ENCODE measurements at regions not wholly inside any gene's neighbourhood (a gene's known extent, or its start where the extent isn't known, plus 50 kb on each side); places are given as distances from the start of the nearest gene placed in this dataset.

DNA sequence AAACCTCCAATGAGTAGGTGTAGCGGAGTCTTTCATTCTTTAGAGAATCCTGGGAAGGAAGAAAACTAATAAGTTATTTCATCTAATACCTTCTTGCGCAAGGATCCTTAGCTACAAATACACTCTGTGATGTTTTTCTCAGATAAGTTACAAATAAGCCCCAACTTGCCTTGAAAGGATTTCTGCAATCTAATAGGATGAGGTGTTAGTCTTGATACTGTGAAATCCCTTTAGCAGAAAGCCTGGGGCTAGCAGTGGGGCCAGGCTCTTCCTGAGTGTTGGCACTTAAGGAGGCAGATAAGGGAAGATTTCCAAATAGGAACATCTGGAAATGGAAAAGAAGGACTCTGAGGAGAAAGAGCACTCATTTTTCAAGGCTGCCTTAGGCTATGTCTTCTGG lies 168.0 kb upstream of the DAB1 start:
- no peak overlapping the region for H3K4me3 Mint-ChIP-seq
- H3K36me3 Mint-ChIP-seq (ENCODE audit: low read depth): no peaks in the 10 kb centered on the region
- Histone ChIP-seq H3K9ac (ENCODE audit: extremely low read depth, low read length, poor library complexity, severe bottlenecking) (no peak overlapping the region), H3K4me1 (ENCODE audit: control insufficient read depth, insufficient read depth, low read length) (peaks cover 6% of the 10 kb centered on the region), H3K4me3 (ENCODE audit: low read length) (no peak overlapping the region), H3K27me3 (ENCODE audit: control insufficient read depth, insufficient read depth, low read length, poor library complexity, severe bottlenecking) (peaks cover 5% of the 10 kb centered on the region), H3K27ac (ENCODE audit: low read depth, low read length) (no peak overlapping the region), H3K9me3 (ENCODE audit: control insufficient read depth, low read length) (no peaks in the 10 kb centered on the region), H3K36me3 (ENCODE audit: control insufficient read depth, insufficient read depth, low read length) (no peaks in the 10 kb centered on the region)
- DNase-seq: peak; percentile 59
- H3K27ac Mint-ChIP-seq: no peak overlapping the region
- peaks cover 15% of the 10 kb centered on the region for H3K27me3 Mint-ChIP-seq (ENCODE audit: insufficient read depth)
- TF ChIP-seq, protein P1, sequence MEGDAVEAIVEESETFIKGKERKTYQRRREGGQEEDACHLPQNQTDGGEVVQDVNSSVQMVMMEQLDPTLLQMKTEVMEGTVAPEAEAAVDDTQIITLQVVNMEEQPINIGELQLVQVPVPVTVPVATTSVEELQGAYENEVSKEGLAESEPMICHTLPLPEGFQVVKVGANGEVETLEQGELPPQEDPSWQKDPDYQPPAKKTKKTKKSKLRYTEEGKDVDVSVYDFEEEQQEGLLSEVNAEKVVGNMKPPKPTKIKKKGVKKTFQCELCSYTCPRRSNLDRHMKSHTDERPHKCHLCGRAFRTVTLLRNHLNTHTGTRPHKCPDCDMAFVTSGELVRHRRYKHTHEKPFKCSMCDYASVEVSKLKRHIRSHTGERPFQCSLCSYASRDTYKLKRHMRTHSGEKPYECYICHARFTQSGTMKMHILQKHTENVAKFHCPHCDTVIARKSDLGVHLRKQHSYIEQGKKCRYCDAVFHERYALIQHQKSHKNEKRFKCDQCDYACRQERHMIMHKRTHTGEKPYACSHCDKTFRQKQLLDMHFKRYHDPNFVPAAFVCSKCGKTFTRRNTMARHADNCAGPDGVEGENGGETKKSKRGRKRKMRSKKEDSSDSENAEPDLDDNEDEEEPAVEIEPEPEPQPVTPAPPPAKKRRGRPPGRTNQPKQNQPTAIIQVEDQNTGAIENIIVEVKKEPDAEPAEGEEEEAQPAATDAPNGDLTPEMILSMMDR (conservative IDR thresholded peaks at IDR 0.05): no peak
- H3K4me1 Mint-ChIP-seq: peaks cover 41% of the 10 kb centered on the region
- WGBS, 2 experiments (ENCODE audit: insufficient coverage in 1 of 2, insufficient read length in 1 of 2): 96% methylated on average over 2 of the region's 2 CpGs; no CpG with 5 or more reads in 1 of the 2 experiments
- no peaks in the 10 kb centered on the region for H3K9me3 Mint-ChIP-seq

- Histone ChIP-seq H3K27me3 (ENCODE audit: control insufficient read depth, insufficient read depth, low read length, poor library complexity, severe bottlenecking) (peaks cover 5% of the 10 kb centered on the region), H3K9me3 (ENCODE audit: control insufficient read depth, low read length) (no peaks in the 10 kb centered on the region), H3K27ac (ENCODE audit: low read depth, low read length) (no peak overlapping the region), H3K4me1 (ENCODE audit: control insufficient read depth, insufficient read depth, low read length) (peaks cover 4% of the 10 kb centered on the region), H3K36me3 (ENCODE audit: control insufficient read depth, insufficient read depth, low read length) (no peaks in the 10 kb centered on the region), H3K9ac (ENCODE audit: extremely low read depth, low read length, poor library complexity, severe bottlenecking) (no peak overlapping the region), H3K4me3 (ENCODE audit: low read length) (no peak overlapping the region)
- Mint-ChIP-seq H3K9me3 (no peaks in the 10 kb centered on the region), H3K36me3 (ENCODE audit: low read depth) (no peaks in the 10 kb centered on the region), H3K4me1 (peaks cover 40% of the 10 kb centered on the region), H3K4me3 (no peak overlapping the region), H3K27ac (no peak overlapping the region), H3K27me3 (ENCODE audit: insufficient read depth) (peaks cover 21% of the 10 kb centered on the region)
- TF ChIP-seq, protein P1 (conservative IDR thresholded peaks at IDR 0.05): no peak
- peak; percentile 72 for DNase-seq
- WGBS, 2 experiments (ENCODE audit: insufficient coverage in 1 of 2, insufficient read length in 1 of 2): 80 to 91% methylated on average over 5 of the region's 5 CpGs
These were observed 167.1 kb upstream of the DAB1 start for GRCh38 chr1:57590978-57591377.

GRCh38 chr1:57586842-57587241 lies 163.0 kb upstream of the DAB1 start:
- Histone ChIP-seq H3K27me3 (ENCODE audit: control insufficient read depth, insufficient read depth, low read length, poor library complexity, severe bottlenecking) (no peaks in the 10 kb centered on the region), H3K9ac (ENCODE audit: extremely low read depth, low read length, poor library complexity, severe bottlenecking) (no peak overlapping the region), H3K27ac (ENCODE audit: low read depth, low read length) (no peak overlapping the region), H3K4me1 (ENCODE audit: control insufficient read depth, insufficient read depth, low read length) (peaks cover 4% of the 10 kb centered on the region), H3K4me3 (ENCODE audit: low read length) (no peak overlapping the region), H3K36me3 (ENCODE audit: control insufficient read depth, insufficient read depth, low read length) (no peaks in the 10 kb centered on the region), H3K9me3 (ENCODE audit: control insufficient read depth, low read length) (no peaks in the 10 kb centered on the region)
- Mint-ChIP-seq H3K4me3 (no peak overlapping the region), H3K27me3 (ENCODE audit: insufficient read depth) (peaks cover 36% of the 10 kb centered on the region), H3K9me3 (no peaks in the 10 kb centered on the region), H3K27ac (no peak overlapping the region), H3K36me3 (ENCODE audit: low read depth) (no peaks in the 10 kb centered on the region), H3K4me1 (peaks cover 26% of the 10 kb centered on the region)
- DNase-seq: no peak
- TF ChIP-seq, protein P1 (conservative IDR thresholded peaks at IDR 0.05): no peak
